ENCODE measurements at regions not wholly inside any gene's neighbourhood (a gene's known extent, or its start where the extent isn't known, plus 50 kb on each side); places are given as distances from the start of the nearest gene placed in this dataset.
"Not testable (repeated sequence)": the region's sequence is repeated elsewhere in the genome, so short reads cannot be mapped to it uniquely, and the experiment has no call there.

GRCh38 chr4:101647710-101648034 lies 142.9 kb upstream of the BANK1 start:
- H3K36me3 ChIP-seq (ENCODE audit: insufficient read depth, low read length): no peaks in the 10 kb centered on the region
- H3K4me2 ChIP-seq (ENCODE audit: low read length): no peak overlapping the region
- no peaks in the 10 kb centered on the region for H3K4me1 ChIP-seq (ENCODE audit: insufficient read depth, low read length)
- H2AFZ ChIP-seq (ENCODE audit: low read depth, low read length): no peak overlapping the region
- no peak for FAIRE-seq
- H3K4me1 Mint-ChIP-seq (ENCODE audit: low read depth, unreplicated experiment): peaks cover 22% of the 10 kb centered on the region
- H3K4me3 Mint-ChIP-seq (ENCODE audit: unreplicated experiment): no peak overlapping the region
- no peaks in the 10 kb centered on the region for H3K27me3 Mint-ChIP-seq (ENCODE audit: low read depth, unreplicated experiment)
- TF ChIP-seq EZH2 (IDR thresholded peaks at IDR 0.05; ENCODE audit: insufficient read depth, low read length) (no peak), CTCF (IDR thresholded peaks at IDR 0.05; ENCODE audit: insufficient read depth, low read depth, low read length) (no peak)
- H3K79me2 ChIP-seq (ENCODE audit: insufficient read depth, low read length): no peaks in the 10 kb centered on the region
- no peaks in the 10 kb centered on the region for H3K27me3 ChIP-seq (ENCODE audit: insufficient read depth, low read length)
- H3K9me3 Mint-ChIP-seq (ENCODE audit: unreplicated experiment): no peaks in the 10 kb centered on the region
- H3K36me3 Mint-ChIP-seq (ENCODE audit: low read depth, unreplicated experiment): no peaks in the 10 kb centered on the region
- H3K27ac ChIP-seq (ENCODE audit: low read depth, low read length): no peak overlapping the region
- H3K4me3 ChIP-seq (ENCODE audit: insufficient read depth, low read depth, low read length): no peak overlapping the region
- H3K27ac Mint-ChIP-seq (ENCODE audit: unreplicated experiment): no peak overlapping the region
- H3K9ac ChIP-seq (ENCODE audit: low read length): no peak overlapping the region
- no peaks in the 10 kb centered on the region for H3K9me3 ChIP-seq (ENCODE audit: insufficient read depth, low read depth, low read length)
- DNase-seq (ENCODE audit: low read depth): no peak
- no peaks in the 10 kb centered on the region for H4K20me1 ChIP-seq (ENCODE audit: insufficient read depth, low read length)

- Histone ChIP-seq H3K36me3 (ENCODE audit: insufficient read depth, low read length) (no peaks in the 10 kb centered on the region), H3K9ac (ENCODE audit: low read length) (no peak overlapping the region), H3K9me3 (ENCODE audit: insufficient read depth, low read depth, low read length) (no peaks in the 10 kb centered on the region), H3K27ac (ENCODE audit: low read depth, low read length) (no peak overlapping the region), H3K4me2 (ENCODE audit: low read length) (no peak overlapping the region), H3K4me1 (ENCODE audit: insufficient read depth, low read length) (no peaks in the 10 kb centered on the region), H3K4me3 (ENCODE audit: insufficient read depth, low read depth, low read length) (no peak overlapping the region), H3K79me2 (ENCODE audit: insufficient read depth, low read length) (no peaks in the 10 kb centered on the region), H4K20me1 (ENCODE audit: insufficient read depth, low read length) (no peaks in the 10 kb centered on the region), H3K27me3 (ENCODE audit: insufficient read depth, low read length) (peaks cover 2% of the 10 kb centered on the region), H2AFZ (ENCODE audit: low read depth, low read length) (no peak overlapping the region)
- no peak for DNase-seq (ENCODE audit: low read depth)
- Mint-ChIP-seq H3K9me3 (ENCODE audit: unreplicated experiment) (no peaks in the 10 kb centered on the region), H3K27me3 (ENCODE audit: low read depth, unreplicated experiment) (no peaks in the 10 kb centered on the region), H3K4me3 (ENCODE audit: unreplicated experiment) (no peak overlapping the region), H3K36me3 (ENCODE audit: low read depth, unreplicated experiment) (no peaks in the 10 kb centered on the region), H3K27ac (ENCODE audit: unreplicated experiment) (no peak overlapping the region), H3K4me1 (ENCODE audit: low read depth, unreplicated experiment) (peaks cover 15% of the 10 kb centered on the region)
- FAIRE-seq: no peak
- TF ChIP-seq CTCF (IDR thresholded peaks at IDR 0.05; ENCODE audit: insufficient read depth, low read depth, low read length) (no peak), EZH2 (IDR thresholded peaks at IDR 0.05; ENCODE audit: insufficient read depth, low read length) (no peak)
Measured at GRCh38 chr4:101644516-101644915, 146.0 kb upstream of the BANK1 start.

DNA sequence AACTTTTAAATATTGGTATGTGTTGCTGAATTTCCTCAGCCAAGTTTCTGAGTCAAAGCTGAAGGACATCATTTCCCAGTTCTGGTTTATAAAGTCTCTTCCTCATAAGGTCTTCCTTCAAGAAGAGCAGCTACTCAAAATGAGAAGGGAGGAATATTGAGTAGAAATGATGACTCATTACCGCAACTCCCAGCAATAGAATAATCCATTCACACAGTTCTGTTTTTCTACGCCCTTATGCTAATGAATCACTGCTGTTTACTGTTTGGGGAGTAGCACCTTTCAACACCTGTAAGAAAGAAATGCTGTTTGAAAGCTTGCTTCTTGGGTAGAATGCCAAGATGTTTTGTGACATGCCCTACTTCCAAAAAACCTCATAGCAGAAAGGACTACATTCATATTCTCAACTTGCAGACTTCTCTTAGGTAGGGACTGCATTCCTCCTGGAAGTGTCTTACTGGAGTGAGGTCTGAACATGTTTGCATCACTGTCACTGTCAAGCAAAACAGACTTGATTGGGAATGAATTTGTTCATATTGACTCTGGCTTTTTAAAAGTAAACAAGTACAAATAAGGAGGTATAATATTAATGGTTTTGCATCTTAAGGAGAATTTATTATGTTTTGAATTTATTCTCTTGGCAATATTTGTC lies 147.2 kb upstream of the BANK1 start:
- H3K36me3 Mint-ChIP-seq (ENCODE audit: low read depth, unreplicated experiment): no peaks in the 10 kb centered on the region
- Histone ChIP-seq H3K27ac (ENCODE audit: low read depth, low read length) (no peak overlapping the region), H3K9ac (ENCODE audit: low read length) (no peak overlapping the region), H3K36me3 (ENCODE audit: insufficient read depth, low read length) (no peaks in the 10 kb centered on the region), H4K20me1 (ENCODE audit: insufficient read depth, low read length) (no peaks in the 10 kb centered on the region), H3K79me2 (ENCODE audit: insufficient read depth, low read length) (no peaks in the 10 kb centered on the region), H3K4me3 (ENCODE audit: insufficient read depth, low read depth, low read length) (no peak overlapping the region), H3K9me3 (ENCODE audit: insufficient read depth, low read depth, low read length) (no peaks in the 10 kb centered on the region), H3K27me3 (ENCODE audit: insufficient read depth, low read length) (peaks cover 2% of the 10 kb centered on the region), H3K4me2 (ENCODE audit: low read length) (no peak overlapping the region), H3K4me1 (ENCODE audit: insufficient read depth, low read length) (no peaks in the 10 kb centered on the region), H2AFZ (ENCODE audit: low read depth, low read length) (no peak overlapping the region)
- DNase-seq (ENCODE audit: low read depth) (peak; percentile 11), FAIRE-seq (no peak)
- H3K4me1 Mint-ChIP-seq (ENCODE audit: low read depth, unreplicated experiment): peaks cover 13% of the 10 kb centered on the region
- H3K27ac Mint-ChIP-seq (ENCODE audit: unreplicated experiment): no peak overlapping the region
- no peaks in the 10 kb centered on the region for H3K9me3 Mint-ChIP-seq (ENCODE audit: unreplicated experiment)
- no peak overlapping the region for H3K4me3 Mint-ChIP-seq (ENCODE audit: unreplicated experiment)
- no peak for TF ChIP-seq CTCF (IDR thresholded peaks at IDR 0.05; ENCODE audit: insufficient read depth, low read depth, low read length)
- no peak for TF ChIP-seq EZH2 (IDR thresholded peaks at IDR 0.05; ENCODE audit: insufficient read depth, low read length)
- H3K27me3 Mint-ChIP-seq (ENCODE audit: low read depth, unreplicated experiment): no peaks in the 10 kb centered on the region

GRCh38 chr4:101632766-101633165 lies 157.8 kb upstream of the BANK1 start:
- not testable (repeated sequence) for H3K27ac ChIP-seq (ENCODE audit: low read depth, low read length); H4K20me1 ChIP-seq (ENCODE audit: insufficient read depth, low read length); H3K4me2 ChIP-seq (ENCODE audit: low read length); FAIRE-seq; H3K27ac Mint-ChIP-seq (ENCODE audit: unreplicated experiment); H3K9me3 ChIP-seq (ENCODE audit: insufficient read depth, low read depth, low read length); H3K36me3 ChIP-seq (ENCODE audit: insufficient read depth, low read length); H3K4me1 Mint-ChIP-seq (ENCODE audit: low read depth, unreplicated experiment); H3K27me3 ChIP-seq (ENCODE audit: insufficient read depth, low read length); H3K79me2 ChIP-seq (ENCODE audit: insufficient read depth, low read length); DNase-seq (ENCODE audit: low read depth); H3K4me1 ChIP-seq (ENCODE audit: insufficient read depth, low read length); H3K9ac ChIP-seq (ENCODE audit: low read length); H3K36me3 Mint-ChIP-seq (ENCODE audit: low read depth, unreplicated experiment); H3K4me3 ChIP-seq (ENCODE audit: insufficient read depth, low read depth, low read length); H3K4me3 Mint-ChIP-seq (ENCODE audit: unreplicated experiment); H3K27me3 Mint-ChIP-seq (ENCODE audit: low read depth, unreplicated experiment); H2AFZ ChIP-seq (ENCODE audit: low read depth, low read length)
- peaks cover 18% of the 10 kb centered on the region for H3K9me3 Mint-ChIP-seq (ENCODE audit: unreplicated experiment)

Data from astrocyte (in vitro differentiated cells and primary cell).